ENCODE measurements at regions not wholly inside any gene's neighbourhood (a gene's known extent, or its start where the extent isn't known, plus 50 kb on each side); places are given as distances from the start of the nearest gene placed in this dataset.

GRCh38 chr4:170651786-170652185, 562.0 kb upstream of the AADAT start:
- POLR2A ChIA-PET: no interaction called here
- no peaks in the 10 kb centered on the region for H3K36me3 ChIP-seq (ENCODE audit: control insufficient read depth in 2 of 2, extremely low read depth in 1 of 2, insufficient read depth in 1 of 2, low read length in 1 of 2)
- peaks cover 4 to 13% (median 11%) of the 10 kb centered on the region in 3 donors for H3K9me3 Mint-ChIP-seq
- H3K4me3 Mint-ChIP-seq: no peak overlapping the region
- no peak overlapping the region for H3K27ac Mint-ChIP-seq
- CTCF ChIA-PET: no interaction called here
- no peaks in the 10 kb centered on the region for H3K4me1 Mint-ChIP-seq
- no peaks in the 10 kb centered on the region for H3K36me3 Mint-ChIP-seq
- ATAC-seq (replicated peaks in 1 of 4) (no peak), DNase-seq (no peak)
- H3K27me3 ChIP-seq (replicated peaks in 1 of 2; ENCODE audit: control insufficient read depth in 2 of 2, extremely low read depth in 1 of 2, insufficient read depth in 2 of 2, low read length in 1 of 2): no peaks in the 10 kb centered on the region
- no peak overlapping the region for H3K27ac ChIP-seq (ENCODE audit: low read length)
- no CpG with 5 or more reads among the region's 1 CpG for WGBS (ENCODE audit: insufficient coverage)
- H3K27me3 Mint-ChIP-seq: no peaks in the 10 kb centered on the region
- no peaks in the 10 kb centered on the region for H3K4me1 ChIP-seq (ENCODE audit: control insufficient read depth in 1 of 2, extremely low read depth in 1 of 2, insufficient read depth in 2 of 2, low read length in 2 of 2)
- no peak overlapping the region for H3K4me3 ChIP-seq (ENCODE audit: control insufficient read depth in 1 of 2, extremely low read depth in 1 of 2, low read length in 1 of 2)
- H3K9me3 ChIP-seq: no peaks in the 10 kb centered on the region

DNA sequence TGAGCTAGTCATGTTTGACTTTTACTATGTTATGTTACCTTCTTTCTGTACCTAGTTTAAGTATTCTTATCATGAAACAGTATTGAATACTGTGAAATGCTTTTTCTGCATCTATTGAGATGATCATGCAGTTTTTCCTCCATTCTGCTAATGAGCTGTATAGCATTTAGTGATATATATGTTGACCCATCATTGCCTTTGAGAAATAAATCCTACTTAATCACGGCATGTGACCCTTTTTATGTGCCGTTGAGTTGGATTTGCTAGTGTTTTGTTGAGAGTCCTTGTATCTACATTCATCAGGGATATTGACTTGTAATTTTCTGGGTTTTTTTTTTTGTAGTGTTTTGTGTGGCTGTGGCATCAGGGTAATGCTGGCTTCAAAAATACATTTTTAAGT, 537.7 kb upstream of the AADAT start:
- H3K4me3 Mint-ChIP-seq: no peak overlapping the region
- no peak for DNase-seq
- POLR2A ChIA-PET: no interaction called here
- H3K4me1 Mint-ChIP-seq: no peaks in the 10 kb centered on the region
- no peak overlapping the region for H3K27ac Mint-ChIP-seq
- H3K36me3 ChIP-seq (ENCODE audit: control insufficient read depth in 2 of 2, extremely low read depth in 1 of 2, insufficient read depth in 1 of 2, low read length in 1 of 2): no peaks in the 10 kb centered on the region
- peaks cover 17 to 37% (median 21%) of the 10 kb centered on the region in 3 donors for H3K9me3 Mint-ChIP-seq
- H3K27me3 ChIP-seq (replicated peaks in 1 of 2; ENCODE audit: control insufficient read depth in 2 of 2, extremely low read depth in 1 of 2, insufficient read depth in 2 of 2, low read length in 1 of 2): no peaks in the 10 kb centered on the region
- H3K4me1 ChIP-seq (ENCODE audit: control insufficient read depth in 1 of 2, extremely low read depth in 1 of 2, insufficient read depth in 2 of 2, low read length in 2 of 2): no peaks in the 10 kb centered on the region
- H3K27ac ChIP-seq (ENCODE audit: low read length): no peak overlapping the region
- H3K27me3 Mint-ChIP-seq: no peaks in the 10 kb centered on the region
- H3K4me3 ChIP-seq (ENCODE audit: control insufficient read depth in 1 of 2, extremely low read depth in 1 of 2, low read length in 1 of 2): no peak overlapping the region
- no CpG with 5 or more reads among the region's 2 CpGs for WGBS (ENCODE audit: insufficient coverage)
- CTCF ChIA-PET: no interaction called here
- H3K36me3 Mint-ChIP-seq: no peaks in the 10 kb centered on the region
- H3K9me3 ChIP-seq: no peaks in the 10 kb centered on the region
- ATAC-seq (replicated peaks in 1 of 4): no peak

- Histone ChIP-seq H3K9me3 (no peaks in the 10 kb centered on the region), H3K36me3 (ENCODE audit: control insufficient read depth in 2 of 2, extremely low read depth in 1 of 2, insufficient read depth in 1 of 2, low read length in 1 of 2) (no peaks in the 10 kb centered on the region), H3K4me3 (ENCODE audit: control insufficient read depth in 1 of 2, extremely low read depth in 1 of 2, low read length in 1 of 2) (no peak overlapping the region), H3K4me1 (ENCODE audit: control insufficient read depth in 1 of 2, extremely low read depth in 1 of 2, insufficient read depth in 2 of 2, low read length in 2 of 2) (no peaks in the 10 kb centered on the region), H3K27me3 (replicated peaks in 1 of 2; ENCODE audit: control insufficient read depth in 2 of 2, extremely low read depth in 1 of 2, insufficient read depth in 2 of 2, low read length in 1 of 2) (no peaks in the 10 kb centered on the region), H3K27ac (ENCODE audit: low read length) (no peak overlapping the region)
- Mint-ChIP-seq H3K4me1 (no peaks in the 10 kb centered on the region), H3K27ac (no peak overlapping the region), H3K27me3 (no peaks in the 10 kb centered on the region), H3K36me3 (no peaks in the 10 kb centered on the region), H3K9me3 (peaks cover 4 to 16% (median 10%) of the 10 kb centered on the region in 3 donors), H3K4me3 (no peak overlapping the region)
- POLR2A ChIA-PET: no interaction called here
- no CpG with 5 or more reads among the region's 7 CpGs for WGBS (ENCODE audit: insufficient coverage)
- ATAC-seq (replicated peaks in 1 of 4) (no peak), DNase-seq (no peak)
- CTCF ChIA-PET: no interaction called here
Observed at GRCh38 chr4:170623899-170624298, 534.1 kb upstream of the AADAT start.

GRCh38 chr4:170610434-170610833, 520.7 kb upstream of the AADAT start:
- Histone ChIP-seq H3K4me3 (ENCODE audit: control insufficient read depth in 1 of 2, extremely low read depth in 1 of 2, low read length in 1 of 2) (no peak overlapping the region), H3K9me3 (no peaks in the 10 kb centered on the region), H3K36me3 (ENCODE audit: control insufficient read depth in 2 of 2, extremely low read depth in 1 of 2, insufficient read depth in 1 of 2, low read length in 1 of 2) (no peaks in the 10 kb centered on the region), H3K27me3 (replicated peaks in 1 of 2; ENCODE audit: control insufficient read depth in 2 of 2, extremely low read depth in 1 of 2, insufficient read depth in 2 of 2, low read length in 1 of 2) (no peaks in the 10 kb centered on the region), H3K4me1 (ENCODE audit: control insufficient read depth in 1 of 2, extremely low read depth in 1 of 2, insufficient read depth in 2 of 2, low read length in 2 of 2) (no peaks in the 10 kb centered on the region), H3K27ac (ENCODE audit: low read length) (no peak overlapping the region)
- no peaks in the 10 kb centered on the region for H3K36me3 Mint-ChIP-seq
- DNase-seq (no peak), ATAC-seq (replicated peaks in 1 of 4) (no peak)
- peaks cover 19 to 22% (median 19%) of the 10 kb centered on the region in 3 donors for H3K9me3 Mint-ChIP-seq
- H3K27ac Mint-ChIP-seq: no peak overlapping the region
- ChIA-PET POLR2A (no interaction called here), CTCF (no interaction called here)
- no peaks in the 10 kb centered on the region for H3K27me3 Mint-ChIP-seq
- no peaks in the 10 kb centered on the region for H3K4me1 Mint-ChIP-seq
- WGBS (ENCODE audit: insufficient coverage): 100% methylated on average over 1 of the region's 2 CpGs
- no peak overlapping the region for H3K4me3 Mint-ChIP-seq

GRCh38 chr4:170599894-170600293, 510.1 kb upstream of the AADAT start:
- WGBS (ENCODE audit: insufficient coverage): 77% methylated on average over 2 of the region's 4 CpGs
- ChIA-PET CTCF (no interaction called here), POLR2A (no interaction called here)

GRCh38 chr4:170591076-170591475, 501.3 kb upstream of the AADAT start:
- no CpG with 5 or more reads among the region's 3 CpGs for WGBS (ENCODE audit: insufficient coverage)
- POLR2A ChIA-PET: no interaction called here

More at GRCh38 chr4:170599894-170600293, 510.1 kb upstream of the AADAT start:
- DNase-seq (no peak), ATAC-seq (replicated peaks in 1 of 4) (no peak)
- H3K27ac ChIP-seq (ENCODE audit: low read length): no peak overlapping the region
- no peaks in the 10 kb centered on the region for H3K27me3 Mint-ChIP-seq
- H3K27ac Mint-ChIP-seq: no peak overlapping the region
- no peak overlapping the region for H3K4me3 Mint-ChIP-seq
- H3K27me3 ChIP-seq (replicated peaks in 1 of 2; ENCODE audit: control insufficient read depth in 2 of 2, extremely low read depth in 1 of 2, insufficient read depth in 2 of 2, low read length in 1 of 2): no peaks in the 10 kb centered on the region
- H3K36me3 ChIP-seq (ENCODE audit: control insufficient read depth in 2 of 2, extremely low read depth in 1 of 2, insufficient read depth in 1 of 2, low read length in 1 of 2): no peaks in the 10 kb centered on the region
- H3K4me3 ChIP-seq (ENCODE audit: control insufficient read depth in 1 of 2, extremely low read depth in 1 of 2, low read length in 1 of 2): no peak overlapping the region
- no peaks in the 10 kb centered on the region for H3K9me3 ChIP-seq
- H3K4me1 Mint-ChIP-seq: no peaks in the 10 kb centered on the region
- no peaks in the 10 kb centered on the region for H3K4me1 ChIP-seq (ENCODE audit: control insufficient read depth in 1 of 2, extremely low read depth in 1 of 2, insufficient read depth in 2 of 2, low read length in 2 of 2)
- H3K36me3 Mint-ChIP-seq: no peaks in the 10 kb centered on the region
- H3K9me3 Mint-ChIP-seq: peaks cover 0 to 8% (median 2%) of the 10 kb centered on the region in 3 donors

GRCh38 chr4:170589597-170590191, 499.9 kb upstream of the AADAT start:
- Mint-ChIP-seq H3K4me3 (no peak overlapping the region), H3K27ac (no peak overlapping the region), H3K9me3 (peaks cover 7 to 16% (median 9%) of the 10 kb centered on the region in 3 donors), H3K27me3 (no peaks in the 10 kb centered on the region), H3K36me3 (no peaks in the 10 kb centered on the region), H3K4me1 (no peaks in the 10 kb centered on the region)
- no peak overlapping the region for H3K27ac ChIP-seq (ENCODE audit: low read length)
- POLR2A ChIA-PET: no interaction called here
- CTCF ChIA-PET: no interaction called here
- no peak for ATAC-seq (replicated peaks in 1 of 4)
- no peaks in the 10 kb centered on the region for H3K27me3 ChIP-seq (replicated peaks in 1 of 2; ENCODE audit: control insufficient read depth in 2 of 2, extremely low read depth in 1 of 2, insufficient read depth in 2 of 2, low read length in 1 of 2)
- DNase-seq: no peak
- H3K36me3 ChIP-seq (ENCODE audit: control insufficient read depth in 2 of 2, extremely low read depth in 1 of 2, insufficient read depth in 1 of 2, low read length in 1 of 2): no peaks in the 10 kb centered on the region
- WGBS (ENCODE audit: insufficient coverage): no CpG with 5 or more reads among the region's 3 CpGs
- no peaks in the 10 kb centered on the region for H3K4me1 ChIP-seq (ENCODE audit: control insufficient read depth in 1 of 2, extremely low read depth in 1 of 2, insufficient read depth in 2 of 2, low read length in 2 of 2)
- no peaks in the 10 kb centered on the region for H3K9me3 ChIP-seq
- no peak overlapping the region for H3K4me3 ChIP-seq (ENCODE audit: control insufficient read depth in 1 of 2, extremely low read depth in 1 of 2, low read length in 1 of 2)

More at GRCh38 chr4:170591076-170591475, 501.3 kb upstream of the AADAT start:
- Mint-ChIP-seq H3K4me3 (no peak overlapping the region), H3K36me3 (no peaks in the 10 kb centered on the region), H3K4me1 (no peaks in the 10 kb centered on the region), H3K27me3 (no peaks in the 10 kb centered on the region), H3K9me3 (peaks cover 3 to 16% (median 9%) of the 10 kb centered on the region in 3 donors), H3K27ac (no peak overlapping the region)
- no peak for DNase-seq
- H3K27me3 ChIP-seq (replicated peaks in 1 of 2; ENCODE audit: control insufficient read depth in 2 of 2, extremely low read depth in 1 of 2, insufficient read depth in 2 of 2, low read length in 1 of 2): no peaks in the 10 kb centered on the region
- no peak overlapping the region for H3K4me3 ChIP-seq (ENCODE audit: control insufficient read depth in 1 of 2, extremely low read depth in 1 of 2, low read length in 1 of 2)
- CTCF ChIA-PET: no interaction called here
- no peaks in the 10 kb centered on the region for H3K4me1 ChIP-seq (ENCODE audit: control insufficient read depth in 1 of 2, extremely low read depth in 1 of 2, insufficient read depth in 2 of 2, low read length in 2 of 2)
- H3K27ac ChIP-seq (ENCODE audit: low read length): no peak overlapping the region
- H3K36me3 ChIP-seq (ENCODE audit: control insufficient read depth in 2 of 2, extremely low read depth in 1 of 2, insufficient read depth in 1 of 2, low read length in 1 of 2): no peaks in the 10 kb centered on the region
- H3K9me3 ChIP-seq: no peaks in the 10 kb centered on the region
- ATAC-seq (replicated peaks in 1 of 4): no peak

Measured in T-cell (primary cell).